Esophagus squamous epithelium (tissue), 5 donors: ENCODE measurements at regions not wholly inside any gene's neighbourhood (a gene's known extent, or its start where the extent isn't known, plus 50 kb on each side); places are given as distances from the start of the nearest gene placed in this dataset.

Experiments
- DNase-seq: peaks from one replicate; lab custom pipeline; 2025; lab: John Stamatoyannopoulos, UW
- H3K27ac ChIP-seq, 4 donors: fragments of 200-600 bp; sonication (generic); one replicate each; pipeline ENCODE4 v1.5.1; 2016 to 2019; ENCODE audit warnings: mild to moderate bottlenecking in 1 of 4
- H3K27me3 ChIP-seq, 4 donors: fragments of 200-600 bp; sonication (generic); 1 replicate in 3 of 4; 2 replicates in 1 of 4; pipeline versions ENCODE4 v1.5.1 to v1.6.0; 2017 to 2021; ENCODE audit warnings: antibody characterized with exemption in 1 of 4
- H3K36me3 ChIP-seq, 3 donors: fragments of 200-600 bp; sonication (generic); one replicate each; pipeline ENCODE4 v1.5.1; 2016 to 2019
- H3K4me1 ChIP-seq, 3 donors: fragments of 200-600 bp; sonication (generic); one replicate each; pipeline ENCODE4 v1.5.1; 2017 to 2019
- H3K4me3 ChIP-seq, 4 donors: fragments of 200-600 bp; sonication (generic); 1 replicate in 3 of 4; 2 replicates in 1 of 4; pipeline ENCODE4 v1.5.1; 2016 to 2019; ENCODE audit warnings: mild to moderate bottlenecking in 2 of 4, moderate library complexity in 1 of 4
- H3K9me3 ChIP-seq, 3 donors: fragments of 200-600 bp; sonication (generic); one replicate each; pipeline ENCODE4 v1.5.1; 2016 to 2019
- POLR2A ChIP-seq, 4 donors: fragments of 450-650 bp; IDR thresholded peaks; one replicate each; pipeline ENCODE4 v1.6.1; 2017; ENCODE audit warnings: antibody characterized with exemption in 4 of 4, mild to moderate bottlenecking in 4 of 4, moderate library complexity in 3 of 4
- WGBS, 2 donors: methylation state at CpG; one replicate each; pipeline ENCODE4 v1.1.5; 2018; 5-methylcytosine and 5-hydroxymethylcytosine counted together
- intact Hi-C: fragments of 100-400 bp; cut with DNase I; formaldehyde crosslinking; loops from one replicate; pipeline ENCODE4 v1.15.0; 2022
- donor health status: DM: yes; HTN: yes; CAD: no.

GRCh38 chr5:73228052-73228451 is 55.1 kb downstream of the TMEM174 start:
- Histone ChIP-seq H3K36me3 (no peaks in the 10 kb centered on the region), H3K27me3 (peaks cover 0 to 75% (median 2%) of the 10 kb centered on the region in 4 donors), H3K27ac (no peak overlapping the region), H3K4me1 (peaks cover 0 to 29% (median 0%) of the 10 kb centered on the region in 3 donors), H3K9me3 (no peaks in the 10 kb centered on the region), H3K4me3 (no peak overlapping the region)
- TF ChIP-seq POLR2A (IDR thresholded peaks at IDR 0.05) = no peak
- 74 to 91% methylated on average over 6 to 7 of the region's 7 CpGs for WGBS, 2 donors
- no peak for DNase-seq
- intact Hi-C loops = no loop called here
